Adipocyte (in vitro differentiated cells): ENCODE measurements at regions not wholly inside any gene's neighbourhood (a gene's known extent, or its start where the extent isn't known, plus 50 kb on each side); places are given as distances from the start of the nearest gene placed in this dataset.
"Not testable (repeated sequence)": the region's sequence is repeated elsewhere in the genome, so short reads cannot be mapped to it uniquely, and the experiment has no call there.

ENCODE experiments used
- DNase-seq: peaks from one replicate; pipeline ENCODE4 v3.0.0-alpha.2; 2015; ENCODE audit warnings: low read depth
- H3K27me3 ChIP-seq: replicated peaks from 2 replicates; pipeline ENCODE4 v1.7.0; 2013; ENCODE audit warnings: mild to moderate bottlenecking, low read length, moderate library complexity; ENCODE audit not compliant: control insufficient read depth, insufficient read depth
- H3K36me3 ChIP-seq: 2 replicates; pipeline ENCODE4 v1.7.0; 2013; ENCODE audit warnings: low read length, mild to moderate bottlenecking, moderate library complexity; ENCODE audit not compliant: control insufficient read depth, insufficient read depth, severe bottlenecking
- H3K4me1 ChIP-seq: 2 replicates; pipeline ENCODE4 v1.7.0; 2013; ENCODE audit warnings: mild to moderate bottlenecking, low read length, moderate library complexity; ENCODE audit not compliant: control insufficient read depth, insufficient read depth
- H3K4me3 ChIP-seq: 2 replicates; pipeline ENCODE4 v1.7.0; 2013; ENCODE audit warnings: mild to moderate bottlenecking, low read length, moderate library complexity
- H3K9ac ChIP-seq: 2 replicates; pipeline ENCODE4 v1.7.0; 2013; ENCODE audit warnings: mild to moderate bottlenecking, low read length, moderate library complexity
- H3K9me3 ChIP-seq: 2 replicates; pipeline ENCODE4 v1.7.0; 2013; ENCODE audit warnings: mild to moderate bottlenecking, low read length, moderate library complexity; ENCODE audit not compliant: control insufficient read depth

DNA sequence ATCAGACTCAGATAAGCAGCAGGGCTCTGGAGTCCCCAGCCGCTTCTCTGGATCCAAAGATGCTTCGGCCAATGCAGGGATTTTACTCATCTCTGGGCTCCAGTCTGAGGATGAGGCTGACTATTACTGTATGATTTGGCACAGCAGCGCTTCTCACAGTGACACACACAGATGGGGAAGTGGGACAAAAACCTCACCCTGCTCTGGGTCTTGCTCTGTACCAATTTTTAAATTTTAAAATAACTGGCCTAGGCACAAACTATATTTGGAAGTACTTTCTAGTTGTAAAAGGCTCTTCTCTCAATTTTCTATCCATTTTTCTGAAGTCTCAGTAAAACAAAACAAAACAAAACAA is 131.7 kb downstream of the VPREB1 start:
- H3K27me3 ChIP-seq = peaks cover 65% of the 10 kb centered on the region
- H3K4me3 ChIP-seq = no peak overlapping the region
- no peaks in the 10 kb centered on the region for H3K36me3 ChIP-seq
- H3K9me3 ChIP-seq = no peaks in the 10 kb centered on the region
- no peak for DNase-seq
- H3K9ac ChIP-seq = no peak overlapping the region
- H3K4me1 ChIP-seq = no peaks in the 10 kb centered on the region

DNA sequence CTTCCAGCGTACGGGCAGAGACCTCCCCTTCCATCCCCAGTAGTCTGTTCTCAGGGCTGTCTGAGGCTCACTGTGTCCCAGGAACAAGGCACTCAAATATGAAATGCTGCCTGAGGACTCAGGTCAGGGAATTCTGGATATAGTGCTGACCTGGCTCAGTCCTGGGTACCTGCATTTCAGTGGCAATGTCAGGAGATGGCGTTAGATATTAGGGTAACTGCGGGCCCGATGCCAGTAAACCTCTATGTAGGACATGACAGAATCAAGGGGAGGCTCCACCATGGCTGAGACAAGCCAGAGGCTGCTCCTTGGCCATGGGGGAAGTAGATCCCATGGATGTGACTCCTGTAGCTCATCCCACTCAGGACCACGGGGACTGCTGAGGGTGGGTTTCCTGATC is 131.7 kb downstream of the ZNF280B start:
- not testable (repeated sequence) for DNase-seq, H3K9ac ChIP-seq, H3K36me3 ChIP-seq, H3K4me3 ChIP-seq, H3K4me1 ChIP-seq, H3K9me3 ChIP-seq
- peaks cover 64% of the 10 kb centered on the region for H3K27me3 ChIP-seq

DNA sequence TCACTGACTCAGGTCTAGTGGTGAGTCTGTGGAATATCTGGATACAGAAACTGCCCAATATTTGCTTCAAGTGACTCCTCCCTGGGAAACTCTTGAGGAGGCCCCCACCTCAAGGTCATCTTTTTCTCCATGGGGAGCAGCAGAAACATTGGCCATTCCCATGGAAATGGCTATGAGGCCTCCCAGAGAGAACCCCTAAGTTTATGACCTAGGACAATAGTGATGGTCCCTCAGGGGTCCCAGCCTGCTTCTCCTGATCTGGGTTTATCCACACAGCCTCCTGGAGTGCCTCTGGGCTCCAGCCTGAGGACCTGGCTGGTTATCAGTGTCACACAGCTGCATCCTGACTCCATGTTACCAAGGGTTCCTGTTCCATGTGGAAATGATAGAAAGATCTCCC is 131.2 kb downstream of the ZNF280B start:
- no peaks in the 10 kb centered on the region for H3K9me3 ChIP-seq
- no peak overlapping the region for H3K9ac ChIP-seq
- peaks cover 62% of the 10 kb centered on the region for H3K27me3 ChIP-seq
- no peak overlapping the region for H3K4me3 ChIP-seq
- H3K4me1 ChIP-seq = no peaks in the 10 kb centered on the region
- DNase-seq = no peak
- no peaks in the 10 kb centered on the region for H3K36me3 ChIP-seq

DNA sequence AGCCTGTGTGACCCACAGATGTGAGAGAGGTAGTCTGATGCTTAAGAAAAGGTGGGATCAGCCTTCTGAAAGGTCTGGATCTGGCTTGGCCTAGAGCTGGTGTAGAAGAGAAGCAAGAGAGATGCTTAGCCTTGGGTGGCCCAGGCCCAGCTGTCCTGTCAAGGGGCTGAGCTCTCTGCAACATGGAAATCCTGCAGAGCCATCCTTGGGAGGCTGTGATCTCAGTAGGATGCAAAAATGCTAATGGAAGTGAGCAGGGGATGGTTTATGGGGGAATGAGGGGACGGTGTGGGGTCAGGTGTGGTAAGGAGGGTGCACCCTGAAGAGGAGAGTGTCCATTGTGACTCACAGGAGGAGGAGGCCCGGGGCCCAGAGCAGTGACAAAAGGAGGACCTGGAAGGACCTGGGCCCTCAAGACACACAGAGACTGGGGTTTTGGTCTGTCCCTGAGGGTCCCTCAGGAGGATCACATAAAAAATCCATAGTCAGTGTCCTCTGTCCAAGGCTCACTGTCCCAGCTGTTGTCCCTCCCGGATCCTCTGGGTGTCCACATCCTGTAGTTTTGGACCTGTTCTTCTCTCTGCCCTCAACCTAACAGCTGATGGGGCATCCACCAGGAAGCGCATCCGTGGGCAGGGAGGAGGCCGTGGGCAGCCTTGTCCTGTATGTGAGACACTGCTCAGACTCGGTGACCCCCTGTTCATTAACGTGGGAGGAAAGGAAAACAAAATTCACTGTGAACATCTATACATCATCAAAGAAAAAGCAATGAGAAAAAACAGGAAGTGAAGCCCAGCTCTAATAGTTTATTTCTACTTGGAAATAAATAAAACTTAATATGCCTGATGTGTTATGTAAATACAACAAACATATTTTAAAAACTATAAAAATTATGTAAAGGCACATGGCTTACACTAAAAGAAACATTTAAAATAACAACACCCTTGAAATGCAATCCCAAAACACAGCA is 129.8 kb downstream of the ZNF280B start:
- Histone ChIP-seq H3K36me3 (no peaks in the 10 kb centered on the region), H3K4me3 (no peak overlapping the region), H3K27me3 (peaks cover 52% of the 10 kb centered on the region), H3K9me3 (no peaks in the 10 kb centered on the region), H3K4me1 (no peaks in the 10 kb centered on the region), H3K9ac (no peak overlapping the region)
- no peak for DNase-seq

DNA sequence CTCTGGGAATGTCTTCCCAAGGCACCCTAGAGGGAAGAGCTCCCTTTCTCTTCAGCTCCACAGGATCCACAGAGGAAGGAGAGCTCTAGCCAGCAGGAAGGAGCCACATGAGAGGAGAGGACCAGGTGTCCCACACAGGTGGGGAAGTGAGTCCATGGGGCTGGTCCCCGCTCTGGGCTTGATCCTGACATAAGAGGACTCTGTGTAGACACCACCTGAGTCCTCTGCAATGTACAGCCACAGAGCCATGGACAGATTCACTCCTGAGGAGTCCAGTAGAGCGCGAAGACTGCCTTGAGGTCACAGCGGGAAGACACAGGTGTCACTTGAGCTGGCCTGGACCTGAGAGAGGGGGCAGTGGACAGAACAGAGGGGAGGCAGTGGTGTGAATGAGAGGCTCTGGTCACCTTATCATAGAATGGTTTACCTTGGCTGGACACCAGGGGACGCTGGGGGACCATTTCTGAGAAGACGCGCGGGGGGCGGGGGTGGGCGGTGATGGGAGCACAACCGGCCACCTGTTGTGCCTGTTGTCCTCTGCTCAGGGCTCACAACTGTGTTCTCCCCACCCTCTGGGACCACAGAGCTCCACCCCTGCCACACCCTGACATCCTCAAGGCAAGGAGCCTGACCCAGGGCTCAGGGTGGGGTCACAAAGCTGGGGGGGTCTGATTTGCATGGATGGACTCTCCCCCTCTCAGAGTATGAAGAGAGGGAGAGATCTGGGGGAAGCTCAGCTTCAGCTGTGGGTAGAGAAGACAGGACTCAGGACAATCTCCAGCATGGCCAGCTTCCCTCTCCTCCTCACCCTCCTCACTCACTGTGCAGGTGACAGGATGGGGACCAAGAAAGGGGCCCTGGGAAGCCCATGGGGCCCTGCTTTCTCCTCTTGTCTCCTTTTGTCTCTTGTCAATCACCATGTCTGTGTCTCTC is 128.2 kb downstream of the ZNF280B start:
- Histone ChIP-seq H3K9me3 (peaks cover 5% of the 10 kb centered on the region), H3K27me3 (peaks cover 56% of the 10 kb centered on the region), H3K9ac (no peak overlapping the region), H3K4me1 (no peaks in the 10 kb centered on the region), H3K36me3 (no peaks in the 10 kb centered on the region), H3K4me3 (no peak overlapping the region)
- no peak for DNase-seq

DNA sequence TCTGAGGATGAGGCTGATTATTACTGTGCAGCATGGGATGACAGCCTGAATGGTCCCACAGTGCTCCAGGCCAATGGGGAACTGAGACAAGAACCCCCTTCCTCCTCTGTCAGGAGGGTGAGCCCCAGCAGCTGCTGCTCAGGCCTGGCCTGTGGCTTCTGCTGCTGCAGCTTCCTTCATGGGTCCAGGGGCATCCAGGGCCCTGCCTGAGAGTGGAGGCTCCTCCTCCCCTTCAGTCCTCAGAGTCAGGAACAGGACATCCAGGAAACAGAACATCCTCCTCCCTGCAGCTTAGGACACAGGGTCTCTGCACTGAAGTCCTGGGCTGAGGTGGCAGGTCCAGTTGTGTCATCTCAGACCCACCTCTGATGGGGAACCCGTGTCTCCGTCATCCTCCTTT is 127.2 kb downstream of the ZNF280B start:
- H3K36me3 ChIP-seq, DNase-seq, H3K9ac ChIP-seq, H3K9me3 ChIP-seq, H3K4me1 ChIP-seq, H3K4me3 ChIP-seq: not testable (repeated sequence)
- H3K27me3 ChIP-seq = peaks cover 61% of the 10 kb centered on the region

DNA sequence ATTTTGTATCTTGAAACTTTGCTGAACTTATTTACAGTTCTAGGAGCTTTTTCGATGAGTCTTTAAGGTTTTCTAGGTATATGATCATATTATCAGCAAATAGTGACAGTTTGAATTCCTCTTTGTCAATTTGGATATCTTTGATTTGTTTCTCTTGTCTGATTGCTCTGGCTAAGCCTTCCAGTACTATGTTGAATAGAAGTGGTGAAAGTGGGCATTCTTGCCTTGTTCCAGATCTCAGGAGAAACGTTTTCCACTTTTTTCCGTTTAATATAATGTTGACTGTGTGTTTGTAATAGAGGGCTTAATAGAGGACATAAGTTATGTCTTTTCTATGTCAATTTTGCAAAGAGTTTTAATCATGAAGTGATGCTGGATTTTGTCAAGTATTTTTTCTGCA is 124.3 kb downstream of the ZNF280B start:
- Histone ChIP-seq H3K4me3 (no peak overlapping the region), H3K9me3 (peaks cover 5% of the 10 kb centered on the region), H3K9ac (no peak overlapping the region), H3K27me3 (peaks cover 59% of the 10 kb centered on the region), H3K4me1 (no peaks in the 10 kb centered on the region), H3K36me3 (no peaks in the 10 kb centered on the region)
- DNase-seq = no peak

DNA sequence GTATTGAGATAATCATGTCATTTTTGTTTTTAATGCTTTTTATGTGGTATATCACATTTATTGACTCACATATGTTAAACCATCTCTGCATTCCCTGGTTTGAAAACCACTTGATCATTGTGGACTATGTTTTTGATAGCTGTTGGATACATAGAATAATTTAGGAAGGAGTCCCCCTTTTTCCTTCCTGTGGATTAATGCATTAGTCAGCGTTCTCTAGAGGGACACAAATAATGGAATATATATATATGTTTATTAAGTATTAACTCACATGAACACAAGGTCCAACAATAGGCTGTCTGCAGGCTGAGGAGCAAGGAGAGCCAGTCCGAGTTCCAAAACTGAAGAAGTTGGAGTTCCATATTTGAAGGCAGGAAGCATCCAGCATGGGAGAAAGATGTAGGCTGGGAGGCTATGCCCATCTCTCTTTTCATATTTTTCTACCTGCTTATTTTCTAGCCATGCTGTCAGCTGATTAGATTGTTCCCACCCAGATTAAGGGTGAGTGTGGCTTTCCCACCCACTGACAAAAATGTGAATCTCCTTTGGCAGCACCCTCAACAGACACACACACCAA is 123.8 kb downstream of the ZNF280B start:
- Histone ChIP-seq H3K4me3 (no peak overlapping the region), H3K9me3 (peaks cover 5% of the 10 kb centered on the region), H3K4me1 (no peaks in the 10 kb centered on the region), H3K27me3 (peaks cover 54% of the 10 kb centered on the region), H3K36me3 (no peaks in the 10 kb centered on the region), H3K9ac (no peak overlapping the region)
- no peak for DNase-seq

DNA sequence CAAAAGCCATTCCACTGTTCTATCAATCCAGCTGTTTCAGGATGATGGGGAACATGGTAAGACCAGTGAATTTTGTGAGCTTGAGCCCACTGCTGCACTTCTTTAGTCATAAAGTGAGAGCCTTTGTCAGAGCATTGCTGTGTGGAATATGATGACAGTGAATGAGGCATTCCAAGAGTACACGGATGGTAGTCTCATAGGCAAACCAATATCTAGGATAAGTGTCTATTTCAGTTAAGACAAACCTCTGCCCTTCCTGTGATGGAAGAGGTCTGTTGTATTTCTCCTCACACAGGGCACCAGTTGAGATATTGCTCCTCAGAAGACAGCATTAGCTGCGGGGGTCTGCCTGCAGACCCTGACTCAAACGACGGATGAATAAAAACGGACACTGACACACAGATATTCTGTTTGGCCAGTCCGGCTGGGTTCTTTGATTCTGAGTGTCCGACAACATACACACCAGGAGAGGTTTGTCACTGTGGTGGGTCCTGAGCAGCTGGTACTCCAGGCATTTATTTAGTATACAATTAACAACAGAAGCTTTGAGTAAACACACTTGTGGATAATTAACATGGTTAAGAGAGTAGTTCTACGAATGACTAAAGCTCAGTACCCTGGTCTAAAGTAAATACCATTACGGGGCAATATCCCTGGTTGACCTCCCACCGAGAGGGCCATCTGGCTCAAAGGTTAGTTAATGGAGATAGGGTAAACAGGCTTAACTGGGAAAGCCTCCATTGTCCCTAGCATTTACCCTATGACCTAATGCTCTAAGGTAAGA is 121.7 kb downstream of the ZNF280B start:
- peaks cover 59% of the 10 kb centered on the region for H3K27me3 ChIP-seq
- no peak for DNase-seq

DNA sequence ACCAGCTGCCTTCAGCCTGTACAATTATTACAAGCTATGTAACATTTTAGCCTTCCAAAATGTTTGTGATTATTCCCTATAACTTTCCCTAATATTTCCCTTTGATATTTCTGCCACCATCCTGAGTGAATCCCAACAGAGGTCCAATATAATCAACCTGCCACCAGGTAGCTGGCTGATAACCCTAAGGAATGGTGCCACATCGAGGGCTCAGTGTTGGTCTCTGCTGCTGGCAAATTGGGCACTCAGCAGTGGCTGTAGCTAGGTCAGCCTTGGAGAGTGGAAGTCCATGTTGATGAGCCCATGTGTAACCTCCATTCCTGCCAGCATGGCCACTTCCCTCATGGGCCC is 121.2 kb downstream of the ZNF280B start:
- Histone ChIP-seq H3K36me3 (no peaks in the 10 kb centered on the region), H3K27me3 (peaks cover 60% of the 10 kb centered on the region), H3K4me1 (no peaks in the 10 kb centered on the region), H3K4me3 (no peak overlapping the region), H3K9ac (no peak overlapping the region), H3K9me3 (peaks cover 8% of the 10 kb centered on the region)
- no peak for DNase-seq

More for the DNA sequence above, 121.7 kb downstream of the ZNF280B start:
- Histone ChIP-seq H3K36me3 (no peaks in the 10 kb centered on the region), H3K4me3 (no peak overlapping the region), H3K4me1 (no peaks in the 10 kb centered on the region), H3K9me3 (peaks cover 5% of the 10 kb centered on the region), H3K9ac (no peak overlapping the region)
